RWPE1 (cell line): ENCODE measurements at regions not wholly inside any gene's neighbourhood (a gene's known extent, or its start where the extent isn't known, plus 50 kb on each side); places are given as distances from the start of the nearest gene placed in this dataset.

Experiments used
- CTCF ChIA-PET: fragments of 350-600 bp; sonication (Branson Sonifier 250); formaldehyde crosslinking; extraction: SDS; loops from one replicate; lab custom pipeline; 2021; lab: Yijun Ruan, JAX
- POLR2A ChIA-PET: fragments of 400-600 bp; formaldehyde crosslinking; extraction: SDS; loops from one replicate; lab custom pipeline; 2020; ENCODE audit warnings: antibody characterized with exemption; ENCODE audit not compliant: low non-redundant PET; lab: Yijun Ruan, JAX
- DNase-seq: peaks from one replicate; pipeline ENCODE4 v3.0.0; 2012; ENCODE audit warnings: low spot score
- H3K27ac ChIP-seq: fragments of 450-650 bp; 2 replicates; pipeline ENCODE4 v1.5.1; 2017
- TF ChIP-seq, protein P1 (sequence below): fragments of 450-650 bp; conservative IDR thresholded peaks from 2 replicates; pipeline ENCODE4 v1.5.1; 2017; ENCODE audit warnings: low read depth, mild to moderate bottlenecking

DNA sequence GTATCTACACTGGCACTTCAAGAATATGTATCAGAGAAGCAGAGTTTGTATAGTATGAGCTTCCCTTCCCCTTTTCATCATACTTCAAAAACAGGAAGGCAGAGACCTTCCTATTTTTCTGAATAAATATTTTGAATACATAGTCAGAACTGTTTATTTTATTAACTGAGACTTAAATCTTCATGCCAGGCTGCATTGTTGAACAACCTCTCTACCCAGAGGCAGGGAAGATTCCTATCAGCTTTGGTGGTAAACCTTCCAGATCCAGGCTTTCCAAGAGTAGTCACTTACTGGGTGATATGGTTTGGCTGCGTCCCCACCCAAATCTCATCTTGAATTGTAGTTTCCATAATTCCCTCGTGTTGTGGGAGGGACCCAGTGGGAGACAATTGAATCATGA is 217.4 kb upstream of the ATP11B start:
- DNase-seq, result no peak
- ChIA-PET CTCF (no interaction called here), POLR2A (no interaction called here)
- TF ChIP-seq, protein P1, sequence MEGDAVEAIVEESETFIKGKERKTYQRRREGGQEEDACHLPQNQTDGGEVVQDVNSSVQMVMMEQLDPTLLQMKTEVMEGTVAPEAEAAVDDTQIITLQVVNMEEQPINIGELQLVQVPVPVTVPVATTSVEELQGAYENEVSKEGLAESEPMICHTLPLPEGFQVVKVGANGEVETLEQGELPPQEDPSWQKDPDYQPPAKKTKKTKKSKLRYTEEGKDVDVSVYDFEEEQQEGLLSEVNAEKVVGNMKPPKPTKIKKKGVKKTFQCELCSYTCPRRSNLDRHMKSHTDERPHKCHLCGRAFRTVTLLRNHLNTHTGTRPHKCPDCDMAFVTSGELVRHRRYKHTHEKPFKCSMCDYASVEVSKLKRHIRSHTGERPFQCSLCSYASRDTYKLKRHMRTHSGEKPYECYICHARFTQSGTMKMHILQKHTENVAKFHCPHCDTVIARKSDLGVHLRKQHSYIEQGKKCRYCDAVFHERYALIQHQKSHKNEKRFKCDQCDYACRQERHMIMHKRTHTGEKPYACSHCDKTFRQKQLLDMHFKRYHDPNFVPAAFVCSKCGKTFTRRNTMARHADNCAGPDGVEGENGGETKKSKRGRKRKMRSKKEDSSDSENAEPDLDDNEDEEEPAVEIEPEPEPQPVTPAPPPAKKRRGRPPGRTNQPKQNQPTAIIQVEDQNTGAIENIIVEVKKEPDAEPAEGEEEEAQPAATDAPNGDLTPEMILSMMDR, result no peak
- no peak overlapping the region for H3K27ac ChIP-seq

DNA sequence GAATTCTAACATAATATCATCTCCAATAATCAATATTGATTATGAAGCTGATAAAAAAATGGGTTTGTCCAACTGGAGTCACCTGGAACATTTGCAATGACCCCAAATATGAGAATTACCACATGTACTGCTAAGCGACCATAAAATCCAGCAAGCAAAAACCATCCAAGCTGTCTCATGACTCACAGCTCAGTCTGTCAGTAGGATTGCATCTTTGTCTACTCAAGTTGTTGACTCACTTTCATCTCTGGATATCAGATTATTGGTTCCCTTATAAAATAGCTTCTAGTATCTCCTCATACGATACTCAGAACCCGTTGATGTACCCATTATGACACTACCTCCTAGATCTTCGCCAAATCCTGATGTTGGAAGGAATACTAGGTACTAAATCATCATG is 209.8 kb upstream of the ATP11B start:
- TF ChIP-seq, protein P1, result no peak
- CTCF ChIA-PET, result interaction anchor here (1.0 kb wide), 1 partner anchor 285 kb away, joined by 3 read pairs; no protein-coding TSS in a partner anchor
- DNase-seq, result peak; percentile 6
- POLR2A ChIA-PET, result no interaction called here
- no peak overlapping the region for H3K27ac ChIP-seq

DNA sequence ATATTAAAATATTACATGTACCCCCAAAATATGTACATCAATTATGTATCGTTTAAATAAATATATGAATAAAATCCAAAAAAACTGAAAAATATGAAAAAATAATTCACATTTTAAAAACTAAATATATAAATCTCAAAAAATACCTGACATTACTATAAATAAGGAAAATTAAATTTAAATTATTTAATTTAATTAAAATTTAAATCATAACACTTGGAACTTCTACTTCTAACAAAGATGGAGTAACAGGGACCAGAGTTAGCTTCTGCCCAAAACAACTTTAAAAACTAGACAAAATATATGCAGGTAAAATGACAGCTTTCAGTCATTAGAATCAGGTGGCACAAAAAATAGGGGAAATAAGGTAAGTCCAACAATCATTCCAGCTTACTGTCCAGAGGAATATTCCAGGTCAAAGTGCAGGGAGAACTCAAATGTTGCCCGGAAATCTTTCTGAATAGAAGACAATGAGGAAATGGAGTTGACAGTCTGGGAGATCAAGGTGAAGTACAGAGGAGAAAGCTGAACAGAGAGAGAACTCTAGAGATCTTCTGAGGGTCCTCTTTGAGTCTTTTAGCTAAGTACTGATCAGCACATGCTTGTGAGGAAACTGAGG is 207.7 kb upstream of the ATP11B start:
- POLR2A ChIA-PET, result no interaction called here
- CTCF ChIA-PET, result no interaction called here
- TF ChIP-seq, protein P1, result no peak
- H3K27ac ChIP-seq, result no peak overlapping the region
- no peak for DNase-seq

DNA sequence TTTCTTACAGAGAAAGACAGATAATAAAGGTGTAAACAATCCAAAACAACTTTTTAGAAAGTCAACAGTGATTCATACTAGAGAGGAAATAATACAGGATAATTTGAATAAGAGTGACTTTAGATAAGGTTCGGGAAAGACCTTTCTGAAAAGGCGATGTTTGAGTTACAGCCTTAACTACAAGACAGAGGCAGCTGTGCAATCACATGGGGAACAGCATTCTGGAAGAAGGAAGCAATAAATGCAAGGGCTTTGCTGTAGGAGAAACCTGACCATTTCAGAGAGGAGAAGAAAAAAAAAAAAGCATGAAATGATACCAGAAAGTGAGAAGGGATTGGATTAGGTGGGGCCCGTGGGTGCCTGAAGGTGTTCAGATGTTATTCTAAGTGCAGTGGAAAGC is 200.6 kb upstream of the ATP11B start:
- ChIA-PET POLR2A (no interaction called here), CTCF (interaction anchor here (0.8 kb wide), 1 partner anchor 860 kb away, joined by 3 read pairs; no protein-coding TSS in a partner anchor)
- TF ChIP-seq, protein P1, result no peak
- H3K27ac ChIP-seq, result no peak overlapping the region
- DNase-seq, result no peak

DNA sequence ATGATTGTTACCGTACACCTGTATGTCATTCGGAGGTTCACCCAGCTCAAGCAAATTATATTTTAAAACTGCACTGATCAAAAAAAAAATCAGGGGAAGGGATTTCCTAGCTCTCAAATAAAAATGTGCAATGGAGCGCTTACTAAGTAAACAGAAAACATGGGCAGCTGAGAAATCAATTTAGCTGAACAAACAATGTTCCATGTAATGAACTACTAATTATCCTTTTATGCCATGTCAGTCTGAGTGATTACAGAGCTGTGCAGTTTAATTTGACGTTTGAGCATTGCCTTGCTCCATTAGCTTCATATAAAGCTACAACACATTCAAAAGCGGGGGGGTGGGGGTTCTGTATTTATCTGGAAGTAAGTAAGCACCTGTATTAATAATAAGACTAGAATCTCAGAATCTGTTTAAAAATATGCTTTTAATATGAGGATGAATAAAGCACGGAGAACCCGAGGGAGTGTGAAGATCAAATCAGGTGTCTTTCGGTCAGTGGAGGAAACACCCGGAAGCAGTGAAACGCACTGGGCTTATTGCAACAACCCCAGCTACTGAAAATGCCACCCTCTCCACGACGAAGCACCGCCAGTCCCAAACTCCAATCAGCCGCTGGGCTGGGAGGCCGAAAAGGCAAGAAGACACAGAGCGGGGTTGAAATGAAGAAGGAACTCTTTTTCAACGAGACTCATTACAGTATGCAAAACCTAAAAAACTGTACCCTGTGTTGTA is 196.5 kb upstream of the ATP11B start:
- CTCF ChIA-PET, result interaction anchor here (0.7 kb wide), 1 partner anchor 851 kb away, joined by 4 read pairs; no protein-coding TSS in a partner anchor
- no peak for DNase-seq
- H3K27ac ChIP-seq, result no peak overlapping the region
- POLR2A ChIA-PET, result no interaction called here
- TF ChIP-seq, protein P1, result no peak

DNA sequence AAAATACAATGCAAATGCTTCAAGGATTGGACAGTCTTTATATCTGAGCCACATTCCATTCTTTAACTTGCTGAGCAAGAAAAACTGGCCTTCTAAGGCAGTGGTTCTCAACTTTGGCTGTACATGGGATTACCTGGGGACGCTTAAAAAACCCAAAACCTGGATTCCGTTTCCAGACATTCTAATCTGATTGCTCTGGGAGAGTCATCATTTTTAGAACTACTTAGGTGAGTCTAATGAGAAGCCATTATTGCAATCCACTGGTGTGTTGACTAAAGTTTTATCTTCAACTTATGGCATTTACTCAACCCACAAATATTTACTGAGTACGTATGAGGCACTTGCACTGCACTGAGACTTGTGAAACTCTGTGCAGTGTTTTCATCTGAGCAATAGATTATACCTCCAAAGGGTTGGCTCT is 195.7 kb upstream of the ATP11B start:
- ChIA-PET POLR2A (no interaction called here), CTCF (no interaction called here)
- TF ChIP-seq, protein P1, result no peak
- no peak overlapping the region for H3K27ac ChIP-seq
- DNase-seq, result peak; percentile 16
